C4-2B (cell line): ENCODE measurements at regions not wholly inside any gene's neighbourhood (a gene's known extent, or its start where the extent isn't known, plus 50 kb on each side); places are given as distances from the start of the nearest gene placed in this dataset.

Experiments
- ZFX ChIP-seq: fragments of 450-650 bp; IDR thresholded peaks from 2 replicates; pipeline ENCODE4 v1.6.1; 2017
- TF ChIP-seq, protein P1 (sequence below): fragments of 450-650 bp; conservative IDR thresholded peaks from 2 replicates; pipeline ENCODE4 v1.5.1; 2017; ENCODE audit warnings: mild to moderate bottlenecking

DNA sequence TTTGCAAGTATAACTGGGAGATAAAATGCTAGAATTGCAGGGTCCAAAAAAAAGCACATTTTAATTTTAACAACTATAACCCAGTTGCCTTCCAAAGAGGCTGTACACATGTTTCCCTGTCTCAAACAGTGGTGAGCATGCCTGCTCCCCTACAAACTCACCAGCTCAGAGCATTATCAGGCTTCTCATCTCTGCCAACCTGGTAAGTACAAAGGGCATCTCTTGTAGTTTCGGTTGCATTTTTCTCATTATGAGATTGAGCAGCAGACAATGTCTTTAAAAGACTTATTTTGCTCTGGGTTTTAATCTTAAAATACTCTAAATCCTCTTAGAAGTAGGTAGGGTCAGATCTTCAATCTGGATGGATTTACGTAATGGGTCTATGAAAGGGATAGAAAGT lies 107.1 kb upstream of the MSX2 start:
- TF ChIP-seq, protein P1, sequence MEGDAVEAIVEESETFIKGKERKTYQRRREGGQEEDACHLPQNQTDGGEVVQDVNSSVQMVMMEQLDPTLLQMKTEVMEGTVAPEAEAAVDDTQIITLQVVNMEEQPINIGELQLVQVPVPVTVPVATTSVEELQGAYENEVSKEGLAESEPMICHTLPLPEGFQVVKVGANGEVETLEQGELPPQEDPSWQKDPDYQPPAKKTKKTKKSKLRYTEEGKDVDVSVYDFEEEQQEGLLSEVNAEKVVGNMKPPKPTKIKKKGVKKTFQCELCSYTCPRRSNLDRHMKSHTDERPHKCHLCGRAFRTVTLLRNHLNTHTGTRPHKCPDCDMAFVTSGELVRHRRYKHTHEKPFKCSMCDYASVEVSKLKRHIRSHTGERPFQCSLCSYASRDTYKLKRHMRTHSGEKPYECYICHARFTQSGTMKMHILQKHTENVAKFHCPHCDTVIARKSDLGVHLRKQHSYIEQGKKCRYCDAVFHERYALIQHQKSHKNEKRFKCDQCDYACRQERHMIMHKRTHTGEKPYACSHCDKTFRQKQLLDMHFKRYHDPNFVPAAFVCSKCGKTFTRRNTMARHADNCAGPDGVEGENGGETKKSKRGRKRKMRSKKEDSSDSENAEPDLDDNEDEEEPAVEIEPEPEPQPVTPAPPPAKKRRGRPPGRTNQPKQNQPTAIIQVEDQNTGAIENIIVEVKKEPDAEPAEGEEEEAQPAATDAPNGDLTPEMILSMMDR, result no peak
- TF ChIP-seq ZFX, result no peak
